Small intestine (tissue), 7 donors: ENCODE measurements at regions not wholly inside any gene's neighbourhood (a gene's known extent, or its start where the extent isn't known, plus 50 kb on each side); places are given as distances from the start of the nearest gene placed in this dataset.
"Not testable (repeated sequence)": the region's sequence is repeated elsewhere in the genome, so short reads cannot be mapped to it uniquely, and the experiment has no call there.

ENCODE experiments used
- DNase-seq, 2 donors: peaks; one replicate each; pipeline versions ENCODE4 v3.0.0 to v3.0.0-alpha.2; 2013
- FAIRE-seq: peaks from 2 replicates; lab custom pipeline; 2012; peaks lifted over from hg19 to GRCh38; lab: Jason Lieb, UNC
- H3K27ac ChIP-seq, 3 donors: one replicate each; pipeline ENCODE4 v1.5.1; 2013; ENCODE audit warnings: low read length in 2 of 3, mild to moderate bottlenecking in 2 of 3, control low read depth in 1 of 3, inconsistent platforms in 1 of 3, low read depth in 1 of 3, moderate library complexity in 1 of 3
- H3K27me3 ChIP-seq, 3 donors: one replicate each; pipeline ENCODE4 v1.6.1; 2013; ENCODE audit warnings: low read length in 3 of 3, inconsistent platforms in 1 of 3; ENCODE audit not compliant: control insufficient read depth in 3 of 3, insufficient read depth in 3 of 3
- H3K36me3 ChIP-seq, 3 donors: one replicate each; pipeline ENCODE4 v1.6.1; 2013; ENCODE audit warnings: low read length in 3 of 3, inconsistent platforms in 1 of 3, low read depth in 1 of 3, mild to moderate bottlenecking in 1 of 3, moderate library complexity in 1 of 3; ENCODE audit not compliant: control insufficient read depth in 3 of 3, insufficient read depth in 2 of 3
- H3K4me1 ChIP-seq, 3 donors: one replicate each; pipeline ENCODE4 v1.6.1; 2013; ENCODE audit warnings: low read length in 2 of 3, inconsistent platforms in 1 of 3, low read depth in 1 of 3, mild to moderate bottlenecking in 1 of 3, moderate library complexity in 1 of 3; ENCODE audit not compliant: control insufficient read depth in 3 of 3, insufficient read depth in 2 of 3
- H3K4me3 ChIP-seq, 3 donors: one replicate each; pipeline ENCODE4 v1.5.1; 2013; ENCODE audit warnings: low read length in 3 of 3, control low read depth in 1 of 3, inconsistent platforms in 1 of 3, low read depth in 1 of 3, mild to moderate bottlenecking in 1 of 3, moderate library complexity in 1 of 3
- H3K9me3 ChIP-seq, 2 donors: one replicate each; pipeline ENCODE4 v1.6.1; 2013; ENCODE audit warnings: low read depth in 1 of 2, low read length in 1 of 2; ENCODE audit not compliant: control insufficient read depth in 2 of 2, insufficient read depth in 1 of 2
- WGBS, 3 donors: extraction: QIAGEN DNeasy Blood & Tissue Kit; methylation state at CpG; one replicate each; pipeline ENCODE4 v1.1.7; 2013; 5-methylcytosine and 5-hydroxymethylcytosine counted together
- donor health status: healthy with polysubstance abuse.
- donor health status: control.
- donor health status: control.
- donor health status: Bipolar disorder and iron deficiency.
- donor health status: healthy.

DNA sequence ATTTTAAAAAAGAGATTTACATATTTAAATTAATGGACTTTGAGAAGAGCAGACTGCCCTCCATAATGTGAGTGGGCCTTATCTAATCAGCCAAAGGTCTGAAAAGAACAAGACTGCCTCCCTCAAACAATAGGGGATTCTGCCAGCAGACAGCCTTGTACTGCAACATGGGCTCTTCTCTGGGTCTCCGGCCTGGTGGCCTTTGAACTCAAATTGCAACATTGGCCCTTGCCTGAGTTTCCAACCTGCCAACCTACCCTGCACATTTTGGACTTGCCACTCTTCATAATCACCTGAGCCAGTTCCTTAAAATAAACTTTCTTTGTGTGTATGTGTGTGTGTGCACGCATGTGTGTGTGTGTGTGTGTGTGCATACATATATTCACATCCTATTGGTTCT lies 90.8 kb upstream of the OTUD4 start:
- Histone ChIP-seq H3K4me3 (no peak overlapping the region), H3K9me3 (no peaks in the 10 kb centered on the region), H3K4me1 (no peaks in the 10 kb centered on the region), H3K27me3 (no peaks in the 10 kb centered on the region), H3K27ac (no peak overlapping the region), H3K36me3 (no peaks in the 10 kb centered on the region)
- FAIRE-seq, result no peak
- 45 to 75% (median 46%) methylated on average over 2 of the region's 2 CpGs for WGBS, 3 donors
- no peak for DNase-seq

DNA sequence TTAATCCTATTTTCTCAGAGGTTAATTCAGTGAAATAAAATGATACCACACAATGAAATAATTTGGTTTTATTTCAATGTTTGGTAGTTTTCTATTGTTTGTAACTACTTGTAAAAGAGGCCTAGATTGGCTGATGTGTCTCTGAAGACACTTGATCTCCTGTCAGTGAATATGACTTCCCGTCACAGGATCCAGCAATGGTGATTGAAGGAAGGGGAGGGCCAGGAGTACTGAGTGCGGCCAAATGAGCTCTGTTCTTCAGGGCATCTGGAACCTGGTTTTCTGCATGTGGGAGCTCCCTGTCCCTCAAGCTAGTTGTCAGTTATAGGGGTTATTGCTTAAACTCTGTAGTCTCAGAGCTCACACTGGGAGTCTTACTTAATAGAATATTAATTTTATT lies 86.5 kb upstream of the OTUD4 start:
- Histone ChIP-seq H3K27ac (no peak overlapping the region), H3K4me1 (no peaks in the 10 kb centered on the region), H3K27me3 (no peaks in the 10 kb centered on the region), H3K9me3 (no peaks in the 10 kb centered on the region), H3K36me3 (no peaks in the 10 kb centered on the region), H3K4me3 (no peak overlapping the region)
- DNase-seq, result no peak
- 44 to 47% (median 45%) methylated on average over 2 of the region's 2 CpGs for WGBS, 3 donors
- no peak for FAIRE-seq

DNA sequence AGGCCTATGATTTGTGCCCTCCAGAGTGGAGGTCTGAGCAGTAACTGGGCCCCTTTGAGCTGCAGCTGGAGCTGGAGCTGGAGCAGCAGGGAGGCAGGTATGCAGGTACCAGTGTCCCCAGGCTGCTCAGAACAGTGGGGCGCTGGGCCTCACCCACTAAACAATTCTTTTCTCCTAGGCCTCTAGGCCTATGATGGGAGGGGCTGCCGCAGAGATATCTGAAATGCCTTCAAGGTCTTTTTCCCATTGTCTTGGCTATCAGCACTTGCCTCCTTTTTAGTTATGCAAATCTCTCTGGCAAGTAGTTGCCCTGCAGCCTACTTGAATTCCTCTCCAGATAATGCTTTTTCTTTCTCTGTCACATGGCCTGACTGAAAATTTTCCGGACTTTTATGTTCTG lies 79.7 kb upstream of the OTUD4 start:
- Histone ChIP-seq H3K27me3 (no peaks in the 10 kb centered on the region), H3K27ac (no peak overlapping the region), H3K4me3 (no peak overlapping the region), H3K36me3 (no peaks in the 10 kb centered on the region), H3K9me3 (peaks cover 0 to 10% of the 10 kb centered on the region in 2 donors), H3K4me1 (no peaks in the 10 kb centered on the region)
- 83 to 91% (median 88%) methylated on average over 3 of the region's 3 CpGs for WGBS, 3 donors
- no peak for DNase-seq
- FAIRE-seq, result no peak

DNA sequence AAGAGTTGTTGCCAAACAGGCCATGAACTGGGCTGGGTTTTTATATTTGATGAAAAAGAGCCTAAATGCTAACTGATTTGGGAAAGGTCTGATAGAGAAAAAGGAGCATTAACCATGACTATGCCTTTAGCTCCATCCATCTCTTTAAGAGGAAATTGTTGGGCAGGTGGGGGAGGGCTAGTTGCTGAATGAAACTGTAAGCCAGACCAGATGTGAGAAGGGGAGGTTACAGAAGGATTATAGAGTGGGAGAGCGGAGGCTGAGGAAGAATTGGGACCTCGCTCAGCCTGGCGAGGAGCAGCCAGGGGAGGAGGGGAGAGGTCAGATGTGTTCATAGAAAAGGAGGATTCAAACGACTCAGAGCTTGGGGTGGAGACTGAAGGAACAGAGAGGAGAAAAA lies 74.9 kb upstream of the OTUD4 start:
- not testable (repeated sequence) for H3K27ac ChIP-seq, H3K27me3 ChIP-seq, DNase-seq, H3K36me3 ChIP-seq, H3K4me3 ChIP-seq, FAIRE-seq, H3K4me1 ChIP-seq
- H3K9me3 ChIP-seq, result peaks cover 0 to 10% of the 10 kb centered on the region in 2 donors
- 76 to 86% (median 78%) methylated on average over 4 of the region's 4 CpGs for WGBS, 3 donors

DNA sequence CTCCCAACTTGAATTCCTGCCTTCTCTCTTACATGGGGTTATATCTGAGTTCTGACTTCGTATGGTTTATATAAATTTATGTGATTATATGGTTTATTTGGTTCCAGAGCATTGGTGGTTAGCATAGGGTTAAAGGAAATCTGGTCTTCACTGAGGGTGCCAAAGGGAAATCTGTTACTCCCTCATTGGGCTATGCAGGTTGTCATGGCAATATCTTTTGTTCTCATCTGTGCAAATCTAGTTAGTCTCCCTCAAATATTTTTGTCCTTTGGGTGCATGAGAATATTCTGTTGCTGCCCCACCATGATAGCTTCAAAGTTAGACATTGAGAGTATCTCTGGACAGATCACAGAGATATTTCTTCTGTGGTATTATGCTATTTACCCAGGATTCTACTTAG lies 71.8 kb upstream of the OTUD4 start:
- FAIRE-seq (no peak), DNase-seq (no peak)
- Histone ChIP-seq H3K9me3 (no peaks in the 10 kb centered on the region), H3K27me3 (no peaks in the 10 kb centered on the region), H3K4me3 (no peak overlapping the region), H3K27ac (no peak overlapping the region), H3K36me3 (no peaks in the 10 kb centered on the region), H3K4me1 (no peaks in the 10 kb centered on the region)
- WGBS, 3 donors, result 67 to 72% (median 69%) methylated on average over 1 of the region's 1 CpG

DNA sequence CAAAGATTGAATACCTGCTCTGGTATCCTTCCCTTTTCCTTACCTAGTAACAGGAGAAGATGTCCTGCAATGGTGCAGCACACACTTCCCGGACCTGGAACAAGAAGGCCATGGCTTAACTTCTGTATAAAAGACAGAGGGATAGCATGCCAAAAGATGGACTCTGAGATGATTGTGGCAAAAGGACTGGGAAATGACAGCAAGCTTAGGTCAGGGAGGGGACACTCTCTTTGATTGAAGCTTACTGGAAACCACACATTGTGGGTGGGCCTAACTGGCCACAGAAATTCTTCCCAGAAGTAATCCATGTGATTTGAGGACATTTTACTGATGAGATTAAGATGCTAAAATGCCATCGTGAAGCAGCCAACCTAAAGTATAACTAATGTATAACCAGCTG lies 71.0 kb upstream of the OTUD4 start:
- DNase-seq (no peak), FAIRE-seq (no peak)
- Histone ChIP-seq H3K4me1 (no peaks in the 10 kb centered on the region), H3K9me3 (no peaks in the 10 kb centered on the region), H3K27ac (no peak overlapping the region), H3K27me3 (no peaks in the 10 kb centered on the region), H3K4me3 (no peak overlapping the region), H3K36me3 (no peaks in the 10 kb centered on the region)
- 86 to 94% (median 93%) methylated on average over 2 of the region's 2 CpGs for WGBS, 3 donors

DNA sequence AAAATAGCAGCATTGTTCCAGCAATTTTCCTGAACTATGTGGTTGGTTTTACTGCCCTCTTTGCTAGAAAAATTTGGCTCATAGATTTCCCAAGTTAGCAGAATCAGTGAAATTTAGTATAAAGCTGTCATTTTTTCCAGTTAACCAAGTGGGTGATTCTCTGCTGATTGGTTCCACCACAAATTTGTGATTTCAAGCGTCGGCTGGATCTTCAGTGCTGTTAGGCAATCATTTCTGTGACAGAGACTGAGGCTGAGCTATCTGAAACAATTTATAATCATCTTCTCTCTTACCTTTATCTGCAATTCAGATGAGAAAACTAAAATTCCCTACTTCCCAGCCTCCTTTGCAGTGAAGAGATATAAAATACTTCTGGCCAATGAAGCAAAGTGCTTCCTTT lies 68.6 kb upstream of the OTUD4 start:
- Histone ChIP-seq H3K9me3 (no peaks in the 10 kb centered on the region), H3K4me1 (no peaks in the 10 kb centered on the region), H3K4me3 (no peak overlapping the region), H3K36me3 (no peaks in the 10 kb centered on the region), H3K27ac (no peak overlapping the region), H3K27me3 (no peaks in the 10 kb centered on the region)
- no peak for DNase-seq
- 74 to 93% (median 91%) methylated on average over 2 of the region's 2 CpGs for WGBS, 3 donors
- FAIRE-seq, result no peak

DNA sequence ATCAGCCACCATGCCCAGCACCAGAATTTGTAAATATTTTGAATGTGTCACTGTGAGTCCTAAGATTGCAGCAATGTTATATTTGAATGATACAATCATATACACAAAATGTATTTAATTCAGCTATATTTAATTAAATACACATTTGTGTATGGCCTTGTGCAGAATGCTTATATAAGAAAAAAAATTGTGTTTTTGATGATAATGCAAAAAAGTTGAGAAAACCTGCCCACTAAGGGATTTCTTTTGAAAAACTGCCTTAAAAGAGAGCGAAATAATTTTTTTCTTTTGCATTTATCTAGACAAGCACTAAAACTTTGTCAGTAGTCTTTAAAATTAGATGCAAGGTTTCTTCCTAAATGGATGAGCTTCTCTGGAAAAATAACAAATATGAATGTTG lies 68.1 kb upstream of the OTUD4 start:
- DNase-seq (no peak), FAIRE-seq (no peak)
- Histone ChIP-seq H3K27me3 (no peaks in the 10 kb centered on the region), H3K4me3 (no peak overlapping the region), H3K36me3 (no peaks in the 10 kb centered on the region), H3K4me1 (no peaks in the 10 kb centered on the region), H3K27ac (no peak overlapping the region), H3K9me3 (peaks cover 0 to 4% of the 10 kb centered on the region in 2 donors)
- 92 to 98% (median 92%) methylated on average over 1 of the region's 1 CpG for WGBS, 3 donors

DNA sequence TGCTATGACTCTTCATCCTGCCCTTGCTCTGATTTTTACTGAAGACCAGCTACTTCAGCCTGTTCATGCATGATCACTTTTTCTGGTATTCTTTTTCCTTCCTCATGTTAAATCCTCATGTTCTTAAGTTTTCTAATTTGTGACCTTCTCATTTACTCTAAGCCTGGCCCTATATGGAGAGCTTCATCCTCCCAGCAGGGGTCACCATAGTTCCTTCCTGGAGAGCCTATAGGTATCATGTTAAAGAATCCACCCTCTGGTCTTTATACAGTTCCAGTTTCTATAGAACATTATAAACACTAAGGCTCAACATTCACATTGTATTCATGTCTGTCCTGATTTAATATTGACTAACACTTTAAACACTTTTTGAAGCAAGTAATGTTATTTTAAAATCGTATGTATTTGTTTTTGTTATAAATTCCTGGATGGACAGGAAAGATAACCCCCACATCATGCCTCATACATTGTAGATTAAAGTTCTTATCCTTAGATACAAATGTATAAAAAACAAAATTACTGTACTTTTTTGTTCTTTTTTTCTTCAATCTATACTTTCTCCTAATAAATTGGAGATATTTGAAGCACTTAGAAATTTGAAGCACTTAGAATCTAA lies 53.8 kb upstream of the OTUD4 start:
- Histone ChIP-seq H3K4me3 (no peak overlapping the region), H3K27ac (no peak overlapping the region), H3K27me3 (no peaks in the 10 kb centered on the region), H3K36me3 (no peaks in the 10 kb centered on the region), H3K4me1 (no peaks in the 10 kb centered on the region), H3K9me3 (peaks cover 0 to 2% of the 10 kb centered on the region in 2 donors)
- peak; percentile 91 for FAIRE-seq
- 11 to 31% (median 14%) methylated on average over 1 of the region's 1 CpG for WGBS, 3 donors
- DNase-seq, result peak; percentile 75 to 82
